H7 (cell line): ENCODE measurements at regions not wholly inside any gene's neighbourhood (a gene's known extent, or its start where the extent isn't known, plus 50 kb on each side); places are given as distances from the start of the nearest gene placed in this dataset.
"Not testable (repeated sequence)": the region's sequence is repeated elsewhere in the genome, so short reads cannot be mapped to it uniquely, and the experiment has no call there.

Experiments used
- DNase-seq: peaks from one replicate; pipeline ENCODE4 v3.0.0; 2012
- H3K27me3 ChIP-seq: 2 replicates; pipeline ENCODE4 v1.6.0; 2011; ENCODE audit warnings: mild to moderate bottlenecking, low read length; ENCODE audit not compliant: control insufficient read depth, insufficient read depth
- H3K36me3 ChIP-seq: replicated peaks from 2 replicates; pipeline ENCODE4 v1.5.1; 2011; ENCODE audit warnings: low read length; ENCODE audit not compliant: control insufficient read depth, insufficient read depth
- H3K4me3 ChIP-seq: 2 replicates; pipeline ENCODE4 v1.5.1; 2011; ENCODE audit warnings: low read depth, mild to moderate bottlenecking, control low read depth, low read length, moderate library complexity; ENCODE audit not compliant: insufficient read depth

DNA sequence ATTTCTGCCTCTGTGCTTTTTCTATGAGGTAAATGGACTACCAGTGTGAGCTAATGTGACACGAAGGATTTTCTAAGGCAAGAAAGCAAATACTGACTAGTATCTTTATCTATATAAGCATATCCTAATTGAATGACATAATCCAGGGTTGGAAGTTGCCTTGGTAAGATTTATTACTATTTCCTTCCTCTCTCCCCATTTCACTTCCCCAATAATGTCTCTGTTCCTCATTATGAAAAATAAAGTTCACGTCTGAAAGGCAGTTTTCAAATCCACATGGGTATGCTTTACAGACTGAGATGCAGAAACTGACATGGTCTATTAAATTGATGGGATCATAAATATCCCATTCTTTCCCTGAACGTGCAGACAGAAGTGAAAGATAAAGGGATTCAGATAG is 86.0 kb downstream of the DTWD1 start:
- no peak overlapping the region for H3K4me3 ChIP-seq
- no peak for DNase-seq
- no peaks in the 10 kb centered on the region for H3K27me3 ChIP-seq
- H3K36me3 ChIP-seq, result no peaks in the 10 kb centered on the region

DNA sequence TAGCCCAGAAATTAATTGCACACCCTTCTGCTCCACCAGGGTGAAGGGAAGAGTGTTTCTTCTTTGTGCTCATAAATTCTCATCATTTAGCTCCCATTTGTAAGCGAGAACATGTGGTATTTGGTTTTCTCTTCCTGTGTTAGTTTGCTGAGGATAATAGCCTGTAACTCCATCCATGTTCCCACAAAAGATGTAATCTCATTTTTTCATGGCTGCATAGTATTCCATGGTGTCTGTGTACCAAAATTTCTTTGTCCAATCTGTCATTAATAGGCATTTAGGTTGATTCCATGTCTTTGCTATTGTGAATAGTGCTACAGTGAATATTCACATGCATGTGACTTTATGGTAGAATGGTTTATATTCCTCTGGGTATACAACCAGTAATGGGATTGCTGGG is 86.8 kb downstream of the DTWD1 start:
- no peaks in the 10 kb centered on the region for H3K36me3 ChIP-seq
- DNase-seq, result no peak
- no peak overlapping the region for H3K4me3 ChIP-seq
- H3K27me3 ChIP-seq, result no peaks in the 10 kb centered on the region

DNA sequence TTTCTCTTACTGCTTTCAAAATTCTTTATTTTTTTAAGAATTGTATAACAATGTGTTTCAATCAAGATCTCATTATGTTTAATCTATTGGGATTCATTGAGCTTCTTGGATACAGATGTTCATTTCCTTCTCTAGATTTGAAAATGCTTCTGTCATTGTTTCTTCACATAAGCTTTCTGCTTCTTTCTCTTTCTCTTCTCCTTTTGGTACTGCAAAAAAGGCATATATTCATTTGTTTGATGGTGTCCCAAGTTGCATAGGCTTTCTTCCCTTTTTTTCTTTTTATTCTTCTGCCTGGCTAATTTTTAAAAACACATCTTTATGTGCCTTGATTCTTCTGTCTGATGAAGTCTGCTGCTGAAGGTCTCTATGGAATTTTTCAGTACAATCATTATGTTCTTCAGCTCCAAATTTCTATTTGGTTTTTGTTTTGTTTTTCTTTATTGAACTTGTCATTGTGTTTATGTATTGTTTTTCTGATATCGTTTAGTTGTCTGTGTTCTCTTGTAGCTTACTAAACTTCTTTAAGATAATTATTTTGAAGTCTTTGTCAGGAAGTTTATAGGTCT is 88.9 kb downstream of the DTWD1 start:
- no peak for DNase-seq
- no peak overlapping the region for H3K4me3 ChIP-seq
- H3K36me3 ChIP-seq, result no peaks in the 10 kb centered on the region
- no peaks in the 10 kb centered on the region for H3K27me3 ChIP-seq

DNA sequence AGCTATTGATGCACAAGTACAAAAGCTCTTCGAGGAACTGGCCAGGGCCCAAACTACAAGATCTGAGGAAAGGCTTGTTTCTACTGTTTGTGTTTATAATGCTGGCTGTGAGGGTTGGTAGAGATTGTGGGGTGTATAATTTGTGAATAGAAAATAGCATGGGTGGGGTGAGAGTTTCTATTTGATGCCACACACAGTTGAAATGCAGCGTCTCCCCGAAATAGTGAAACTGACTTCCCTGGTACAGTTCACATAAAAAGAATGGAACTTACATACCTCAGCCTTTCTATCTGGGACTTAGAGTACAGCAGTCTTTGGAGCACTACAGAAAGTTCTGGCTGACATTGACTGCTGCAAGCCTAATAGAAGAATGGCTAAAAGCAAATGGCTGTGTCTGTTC is 91.3 kb downstream of the DTWD1 start:
- no peaks in the 10 kb centered on the region for H3K36me3 ChIP-seq
- DNase-seq, result no peak
- no peak overlapping the region for H3K4me3 ChIP-seq
- no peaks in the 10 kb centered on the region for H3K27me3 ChIP-seq

DNA sequence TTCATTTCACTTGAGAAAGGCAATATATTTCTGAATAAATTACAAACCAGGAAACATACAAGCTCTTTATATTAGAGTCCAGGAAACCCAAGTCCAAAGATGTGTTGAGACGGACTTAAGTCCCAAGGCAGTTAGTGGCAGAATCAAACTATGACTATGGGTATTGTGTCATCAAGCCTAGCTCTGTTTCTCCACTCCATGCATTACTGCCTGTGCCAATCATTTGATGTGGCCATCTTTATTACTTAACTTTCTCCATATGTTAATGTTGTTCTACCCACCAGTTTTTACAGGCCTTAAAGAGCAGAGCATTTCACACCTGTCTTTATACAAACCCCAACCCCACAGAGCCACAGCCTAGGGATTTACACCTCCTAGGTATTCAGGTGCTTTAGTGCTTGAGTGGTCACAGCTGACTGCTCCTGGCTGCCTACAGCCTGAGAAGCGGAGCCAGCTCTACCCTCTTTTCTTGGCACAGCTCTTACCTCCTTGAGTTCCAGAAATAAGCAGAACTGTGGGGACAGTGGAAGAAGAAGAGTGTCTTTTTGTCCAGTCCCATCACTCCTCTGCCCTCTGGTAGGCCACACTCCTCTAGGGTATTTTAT is 92.1 kb downstream of the DTWD1 start:
- Histone ChIP-seq H3K36me3 (no peaks in the 10 kb centered on the region), H3K27me3 (no peaks in the 10 kb centered on the region), H3K4me3 (no peak overlapping the region)
- DNase-seq, result no peak

DNA sequence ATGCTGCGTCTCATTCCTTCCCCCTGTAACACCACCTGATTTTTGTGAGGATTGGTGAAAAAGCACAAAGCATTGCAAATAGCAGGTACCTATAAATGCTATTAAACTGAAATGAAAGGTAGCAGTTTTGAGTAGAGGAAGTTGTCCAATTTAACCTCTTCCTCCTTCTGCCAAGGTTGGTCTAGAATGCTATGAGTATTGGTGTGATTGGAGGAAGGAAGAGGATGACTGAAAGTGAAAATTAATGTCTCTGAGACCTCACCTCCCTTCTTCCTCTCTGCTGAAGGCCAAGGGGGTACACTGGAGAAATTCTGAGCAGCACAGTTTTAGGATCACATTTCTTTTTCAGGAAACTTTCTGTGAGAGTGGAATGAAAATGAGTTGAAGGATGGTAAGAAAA is 94.4 kb downstream of the DTWD1 start:
- no peak overlapping the region for H3K4me3 ChIP-seq
- no peak for DNase-seq
- H3K27me3 ChIP-seq, result no peaks in the 10 kb centered on the region; the same call in 1 of the 2 replicates

DNA sequence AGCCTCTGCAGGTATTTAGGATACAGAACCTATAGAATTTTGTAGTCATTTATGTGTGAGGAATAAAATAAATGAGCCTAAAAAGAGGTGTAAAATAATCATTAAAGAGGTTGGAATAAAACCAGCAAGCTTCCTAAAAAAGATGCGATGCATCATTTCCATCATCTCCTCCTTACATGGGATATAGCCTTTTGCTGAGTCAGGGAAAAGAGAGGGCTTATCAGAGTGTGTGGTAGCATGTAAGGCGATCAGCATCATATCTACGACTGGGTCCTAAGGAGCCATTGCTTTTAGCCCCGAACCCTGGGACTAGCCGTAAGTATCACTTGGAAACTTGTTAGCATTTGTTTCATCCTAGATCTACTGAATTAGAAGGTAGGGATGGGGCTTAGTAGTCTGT is 94.9 kb downstream of the DTWD1 start:
- Histone ChIP-seq H3K4me3 (no peak overlapping the region), H3K36me3 (no peaks in the 10 kb centered on the region), H3K27me3 (no peaks in the 10 kb centered on the region; the same call in 1 of the 2 replicates)
- DNase-seq, result no peak

More for the DNA sequence above, 94.4 kb downstream of the DTWD1 start:
- H3K36me3 ChIP-seq, result no peaks in the 10 kb centered on the region

DNA sequence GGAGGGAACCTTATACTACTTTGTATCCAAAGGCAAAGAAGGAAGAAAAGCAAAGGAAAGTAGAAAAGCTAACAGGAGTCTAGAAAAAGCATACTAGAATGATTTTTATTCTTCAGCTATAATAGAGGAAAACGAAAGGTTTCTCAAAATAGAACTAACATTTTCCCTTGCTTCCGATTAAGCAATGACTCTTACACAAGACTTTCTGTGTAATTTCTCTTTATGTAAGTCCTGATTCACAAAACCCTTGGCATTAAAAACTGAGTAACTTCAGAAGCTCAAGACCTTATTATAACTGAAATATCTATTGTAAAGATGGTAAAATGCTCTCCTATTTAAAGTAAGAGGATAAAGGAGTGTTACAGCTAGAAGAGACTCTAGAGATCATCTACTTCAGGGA is 97.4 kb downstream of the DTWD1 start:
- no peak overlapping the region for H3K4me3 ChIP-seq
- H3K27me3 ChIP-seq, result peaks cover 1% of the 10 kb centered on the region; the same call in 1 of the 2 replicates
- no peak for DNase-seq
- H3K36me3 ChIP-seq, result no peaks in the 10 kb centered on the region

DNA sequence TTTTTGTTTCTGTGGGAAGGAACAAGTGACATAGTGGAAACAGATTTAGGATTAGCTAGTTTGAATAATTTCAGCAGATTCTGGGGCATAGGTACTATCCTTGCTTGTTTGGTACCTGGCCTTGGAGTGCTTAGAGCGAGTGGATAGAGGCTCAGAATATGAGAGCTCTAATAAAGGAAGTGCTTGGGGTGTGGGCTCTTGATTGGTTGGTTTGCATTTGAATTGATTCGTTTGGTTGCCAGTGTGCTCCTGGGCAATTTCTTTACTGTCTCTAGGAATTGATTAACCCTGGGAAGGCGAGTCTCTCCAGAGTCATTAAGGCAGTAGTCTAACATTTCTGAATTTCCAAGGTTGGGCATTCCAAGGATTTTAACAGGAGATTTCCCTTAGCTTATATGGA is 98.0 kb downstream of the DTWD1 start:
- Histone ChIP-seq H3K27me3 (peaks cover 1% of the 10 kb centered on the region; the same call in 1 of the 2 replicates), H3K4me3 (no peak overlapping the region), H3K36me3 (no peaks in the 10 kb centered on the region)
- DNase-seq, result peak; percentile 18

DNA sequence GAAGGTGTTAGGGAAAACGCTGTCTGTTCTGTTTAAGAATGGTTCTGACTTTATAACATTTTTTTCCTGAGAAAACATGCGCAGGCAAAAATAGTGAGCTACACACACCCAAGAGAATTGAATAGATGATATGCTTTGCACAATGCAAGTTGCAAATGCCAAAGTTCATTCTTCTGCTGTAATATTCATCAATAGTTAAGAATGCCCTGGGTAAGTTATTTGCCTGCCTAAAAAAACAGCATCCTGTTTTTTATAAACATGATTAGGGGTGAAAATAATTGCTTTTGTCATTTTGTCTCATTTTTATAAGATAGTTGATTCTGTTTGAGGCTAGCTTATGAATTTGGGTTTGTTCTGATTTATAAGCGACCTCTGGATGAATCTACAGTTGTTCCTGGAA is 99.4 kb downstream of the DTWD1 start:
- Histone ChIP-seq H3K4me3 (no peak overlapping the region), H3K27me3 (peaks cover 1% of the 10 kb centered on the region; the same call in 1 of the 2 replicates), H3K36me3 (no peaks in the 10 kb centered on the region)
- DNase-seq, result no peak

DNA sequence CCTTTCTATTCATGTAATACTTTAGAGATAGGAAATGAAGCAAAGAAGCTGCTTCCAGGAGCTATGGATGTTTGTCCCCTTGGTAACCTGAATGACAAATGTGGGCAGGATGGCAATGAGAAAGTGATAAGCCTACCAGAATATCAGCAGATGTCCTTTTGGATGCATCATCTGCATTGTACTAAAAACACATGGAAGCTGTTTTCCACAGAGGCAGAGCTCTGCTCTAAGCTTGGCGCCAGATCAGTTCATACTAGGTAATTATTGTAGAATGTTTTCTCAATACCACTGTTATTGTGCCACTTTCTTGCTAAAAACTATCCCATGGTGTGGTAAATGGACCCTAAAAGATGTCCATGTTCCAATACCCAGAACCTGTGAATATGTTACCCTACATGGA is 100.2 kb downstream of the DTWD1 start:
- DNase-seq, result no peak
- no peaks in the 10 kb centered on the region for H3K36me3 ChIP-seq
- H3K27me3 ChIP-seq, result peaks cover 1% of the 10 kb centered on the region; the same call in 1 of the 2 replicates
- H3K4me3 ChIP-seq, result no peak overlapping the region

DNA sequence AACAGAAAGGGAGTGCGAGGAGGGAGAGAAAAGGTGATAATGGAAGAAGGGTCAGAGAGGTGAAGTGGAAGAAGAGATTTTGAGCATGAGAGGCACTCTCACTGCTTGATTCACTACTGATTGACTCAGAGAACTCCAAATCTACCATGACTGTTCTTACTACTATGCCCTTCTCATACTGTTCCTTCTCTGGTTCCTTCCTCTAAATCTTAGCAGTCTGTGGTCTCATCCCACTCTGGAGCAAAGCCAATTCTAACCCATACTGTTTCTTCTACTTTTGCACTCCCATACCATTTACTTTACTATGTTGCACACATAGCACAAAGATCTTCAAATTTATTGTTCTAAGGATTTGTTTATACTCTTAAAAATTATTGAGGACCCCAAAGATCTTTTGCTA is 100.8 kb downstream of the DTWD1 start:
- Histone ChIP-seq H3K27me3 (peaks cover 1% of the 10 kb centered on the region; the same call in 1 of the 2 replicates), H3K4me3 (no peak overlapping the region), H3K36me3 (no peaks in the 10 kb centered on the region)
- DNase-seq, result no peak

DNA sequence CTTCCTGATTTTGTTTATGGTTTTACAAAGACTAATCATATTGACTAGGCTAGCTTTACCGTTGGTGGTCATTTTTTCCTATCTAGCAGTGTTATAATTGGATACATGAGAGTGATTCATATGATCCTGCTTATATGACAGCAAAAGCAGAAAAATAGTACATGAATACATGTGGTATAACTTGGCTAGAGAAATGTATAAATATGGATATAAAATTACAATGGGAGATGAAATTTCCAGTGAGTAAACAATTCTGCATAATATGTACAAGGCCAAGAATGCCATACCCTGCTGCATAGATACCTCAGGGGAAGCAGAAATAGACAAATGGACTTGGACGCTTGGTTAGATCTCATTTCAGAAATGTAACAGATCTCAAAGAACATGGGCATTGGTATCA is 103.1 kb downstream of the DTWD1 start:
- Histone ChIP-seq H3K36me3 (no peaks in the 10 kb centered on the region), H3K27me3 (peaks cover 1% of the 10 kb centered on the region; the same call in 1 of the 2 replicates), H3K4me3 (no peak overlapping the region)
- DNase-seq, result no peak

DNA sequence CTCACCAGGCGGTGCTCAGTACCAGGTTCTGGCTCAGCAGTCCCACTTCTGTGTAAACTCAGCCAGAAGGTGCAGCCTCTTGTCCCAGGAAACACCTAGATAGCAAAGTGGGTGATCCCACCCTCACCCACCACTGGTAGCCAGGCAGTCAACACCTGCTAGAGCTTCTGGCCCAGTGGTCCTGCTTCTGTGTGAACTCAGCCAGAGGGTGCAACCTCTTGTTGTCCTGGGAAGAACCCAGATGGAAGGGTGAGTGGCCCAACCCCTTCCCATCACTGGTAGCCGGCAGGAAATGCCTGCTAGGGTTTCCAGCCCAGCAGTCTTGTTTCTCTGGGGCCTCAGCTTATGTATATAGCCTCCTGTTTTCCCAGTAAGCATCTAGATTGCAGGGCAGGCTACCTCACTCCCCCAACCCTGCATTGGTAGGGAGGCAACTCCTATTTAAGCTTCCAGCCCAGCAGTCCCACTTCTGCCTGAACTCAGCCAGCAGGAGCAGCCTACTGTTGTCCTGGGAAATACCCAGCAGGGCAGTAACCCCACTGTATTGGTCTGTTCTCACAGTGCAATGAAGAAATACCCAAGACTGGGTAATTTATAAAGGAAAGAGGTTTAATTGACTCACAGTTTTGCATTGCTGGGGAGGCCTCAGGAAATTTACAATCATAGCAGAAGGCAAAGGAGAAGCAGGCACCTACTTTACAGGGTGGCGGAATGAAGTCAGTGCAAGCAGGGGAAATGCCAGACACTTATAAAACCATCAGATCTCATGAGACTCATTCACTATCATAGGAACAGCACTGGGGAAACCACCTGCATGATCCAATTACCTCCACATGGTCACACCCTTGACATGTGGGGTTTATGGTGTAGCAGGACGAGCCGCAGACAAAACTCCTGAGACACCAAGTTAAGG is 110.6 kb downstream of the DTWD1 start:
- no peaks in the 10 kb centered on the region for H3K36me3 ChIP-seq
- no peaks in the 10 kb centered on the region for H3K27me3 ChIP-seq
- DNase-seq, result no peak
- H3K4me3 ChIP-seq, result no peak overlapping the region

DNA sequence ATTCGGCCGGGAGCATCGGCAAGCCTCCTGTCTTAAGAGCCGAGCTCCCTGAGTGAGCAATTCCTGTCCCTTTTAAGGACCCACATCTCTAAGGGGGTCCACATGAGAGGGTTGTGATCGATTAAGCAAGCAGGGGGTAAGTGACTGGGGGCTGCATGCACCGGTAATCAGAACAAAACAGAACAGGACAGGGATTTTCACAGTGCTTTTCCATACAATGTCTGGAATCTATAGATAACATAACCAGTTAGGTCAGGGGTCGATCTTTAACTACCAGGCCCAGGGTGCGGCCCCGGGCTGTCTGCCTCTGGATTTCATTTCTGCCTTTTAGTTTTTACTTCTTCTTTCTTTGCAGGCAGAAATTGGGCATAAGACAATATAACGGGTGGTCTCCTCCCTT is 111.3 kb downstream of the DTWD1 start:
- not testable (repeated sequence) for H3K27me3 ChIP-seq, DNase-seq, H3K4me3 ChIP-seq, H3K36me3 ChIP-seq
